Osteoblast (primary cell): ENCODE measurements at regions not wholly inside any gene's neighbourhood (a gene's known extent, or its start where the extent isn't known, plus 50 kb on each side); places are given as distances from the start of the nearest gene placed in this dataset.

Source experiments
- DNase-seq: peaks from one replicate; pipeline ENCODE4 v3.0.0; 2011; ENCODE audit warnings: low spot score, mixed read lengths; ENCODE audit not compliant: insufficient read length; ENCODE audit errors: missing footprints
- H2AFZ ChIP-seq: 2 replicates; pipeline ENCODE4 v1.6.0; 2011; ENCODE audit warnings: mild to moderate bottlenecking, low read length
- H3K27ac ChIP-seq: 2 replicates; pipeline ENCODE4 v1.5.1; 2011; ENCODE audit warnings: mild to moderate bottlenecking, low read depth, low read length, moderate library complexity
- H3K27me3 ChIP-seq: 2 replicates; pipeline ENCODE4 v1.6.0; 2012; ENCODE audit warnings: mild to moderate bottlenecking, control low read depth, inconsistent platforms, low read length, moderate library complexity; ENCODE audit not compliant: insufficient read depth
- H3K36me3 ChIP-seq: 2 replicates; pipeline ENCODE4 v1.5.1; 2011; ENCODE audit warnings: mild to moderate bottlenecking, low read length, control low read depth, moderate library complexity; ENCODE audit not compliant: insufficient read depth
- H3K4me1 ChIP-seq: 2 replicates; pipeline ENCODE4 v1.5.1; 2011; ENCODE audit warnings: mild to moderate bottlenecking, low read length, control low read depth, moderate library complexity; ENCODE audit not compliant: insufficient read depth
- H3K4me2 ChIP-seq: 2 replicates; pipeline ENCODE4 v1.6.0; 2011; ENCODE audit warnings: mild to moderate bottlenecking, low read length; ENCODE audit not compliant: insufficient read depth
- H3K4me3 ChIP-seq: fragments of 200-600 bp; sonication (generic); 3 replicates; pipeline ENCODE4 v1.5.1; 2012; ENCODE audit warnings: mild to moderate bottlenecking, low read length, inconsistent platforms; ENCODE audit not compliant: insufficient read depth
- H3K79me2 ChIP-seq: 2 replicates; pipeline ENCODE4 v1.6.0; 2012; ENCODE audit warnings: mild to moderate bottlenecking, low read length, control low read depth, inconsistent platforms; ENCODE audit not compliant: insufficient read depth
- H3K9me3 ChIP-seq: 2 replicates; pipeline ENCODE4 v1.5.1; 2011; ENCODE audit warnings: low read depth, low read length, control low read depth
- H4K20me1 ChIP-seq: 2 replicates; pipeline ENCODE4 v1.6.0; 2012; ENCODE audit warnings: mild to moderate bottlenecking, low read length, control low read depth; ENCODE audit not compliant: insufficient read depth
- CTCF ChIP-seq: IDR thresholded peaks from 2 replicates; pipeline ENCODE4 v1.5.1; 2011; ENCODE audit warnings: mild to moderate bottlenecking, low read depth, low read length, moderate library complexity; ENCODE audit errors: extremely low read depth

GRCh38 chr6:40893021-40893420, 146.0 kb downstream of the UNC5CL start:
- Histone ChIP-seq H3K79me2 (no peaks in the 10 kb centered on the region), H3K36me3 (no peaks in the 10 kb centered on the region), H3K4me3 (no peak overlapping the region), H3K4me1 (no peaks in the 10 kb centered on the region), H3K27ac (no peak overlapping the region), H2AFZ (no peak overlapping the region), H3K4me2 (no peak overlapping the region), H4K20me1 (no peaks in the 10 kb centered on the region), H3K27me3 (peaks cover 12% of the 10 kb centered on the region), H3K9me3 (no peaks in the 10 kb centered on the region)
- no peak for TF ChIP-seq CTCF
- no peak for DNase-seq

DNA sequence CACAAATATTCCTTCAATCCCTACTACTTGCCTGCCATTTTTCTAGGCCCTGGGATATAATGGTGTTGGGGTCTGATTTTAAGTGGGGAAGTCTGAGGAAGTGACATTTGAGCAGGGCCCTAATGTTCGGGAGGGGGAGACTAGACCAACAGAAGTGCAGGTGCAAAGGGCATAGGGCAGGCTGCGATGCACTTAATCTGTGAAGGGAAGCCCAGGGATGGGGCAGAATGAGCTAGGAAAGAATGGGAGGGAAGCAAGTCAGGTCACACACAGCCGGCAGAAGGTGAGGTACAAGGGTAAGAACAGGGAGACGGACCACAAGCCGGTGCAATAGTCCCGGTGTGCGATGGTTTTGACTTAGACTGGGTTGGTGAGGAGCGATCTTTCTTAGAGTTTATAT, 146.8 kb downstream of the UNC5CL start:
- H3K79me2 ChIP-seq = no peaks in the 10 kb centered on the region
- no peak overlapping the region for H2AFZ ChIP-seq
- H3K27ac ChIP-seq = no peak overlapping the region
- no peaks in the 10 kb centered on the region for H3K36me3 ChIP-seq
- H3K9me3 ChIP-seq = no peaks in the 10 kb centered on the region
- no peaks in the 10 kb centered on the region for H4K20me1 ChIP-seq
- TF ChIP-seq CTCF = no peak
- DNase-seq = no peak
- no peak overlapping the region for H3K4me3 ChIP-seq
- no peaks in the 10 kb centered on the region for H3K4me1 ChIP-seq
- no peak overlapping the region for H3K4me2 ChIP-seq
- peaks cover 12% of the 10 kb centered on the region for H3K27me3 ChIP-seq

DNA sequence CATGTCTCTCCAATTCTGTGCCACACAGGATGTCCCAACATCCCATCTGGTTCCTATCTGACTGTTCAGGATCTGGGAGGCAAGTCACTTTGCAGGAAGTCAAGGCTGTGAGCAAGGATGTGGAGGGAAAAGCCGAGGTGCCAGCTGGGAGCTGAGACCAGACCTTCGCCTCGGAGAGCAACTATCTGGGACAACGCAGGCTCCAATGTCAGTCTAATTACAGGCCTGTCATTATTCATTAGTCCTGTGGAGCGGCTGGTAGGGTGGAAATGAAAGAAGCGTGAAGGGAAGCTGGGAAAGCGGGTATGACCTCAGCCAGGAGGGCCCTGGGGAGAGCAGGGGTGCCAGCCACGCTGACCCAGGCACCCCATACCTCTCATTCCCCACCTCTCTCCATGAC, 147.3 kb downstream of the UNC5CL start:
- Histone ChIP-seq H3K79me2 (no peaks in the 10 kb centered on the region), H3K4me2 (no peak overlapping the region), H3K27ac (no peak overlapping the region), H2AFZ (no peak overlapping the region), H4K20me1 (no peaks in the 10 kb centered on the region), H3K27me3 (peaks cover 12% of the 10 kb centered on the region), H3K4me1 (no peaks in the 10 kb centered on the region), H3K36me3 (no peaks in the 10 kb centered on the region), H3K9me3 (no peaks in the 10 kb centered on the region), H3K4me3 (no peak overlapping the region)
- TF ChIP-seq CTCF = no peak
- DNase-seq = no peak

GRCh38 chr6:40891131-40891530, 147.9 kb downstream of the UNC5CL start:
- Histone ChIP-seq H3K36me3 (no peaks in the 10 kb centered on the region), H3K4me3 (no peak overlapping the region), H4K20me1 (no peaks in the 10 kb centered on the region), H3K27ac (no peak overlapping the region), H3K4me2 (no peak overlapping the region), H3K27me3 (peaks cover 12% of the 10 kb centered on the region), H2AFZ (no peak overlapping the region), H3K79me2 (no peaks in the 10 kb centered on the region), H3K9me3 (no peaks in the 10 kb centered on the region), H3K4me1 (no peaks in the 10 kb centered on the region)
- TF ChIP-seq CTCF = no peak
- DNase-seq = no peak
